Upper lobe of left lung (tissue), 6 donors: ENCODE measurements at regions not wholly inside any gene's neighbourhood (a gene's known extent, or its start where the extent isn't known, plus 50 kb on each side); places are given as distances from the start of the nearest gene placed in this dataset.

ENCODE experiments used
- ATAC-seq, 2 donors: fragments of 200-7000 bp; cut with Tn5 transposase; one replicate each; pipeline ENCODE4 v1.9.1; 2022; ENCODE audit warnings: mild to moderate bottlenecking in 2 of 2, moderate library complexity in 2 of 2; ENCODE audit not compliant: low FRiP score in 2 of 2
- DNase-seq, 2 donors: peaks; one replicate each; pipeline ENCODE4 v3.0.0-alpha.2; 2019 to 2020
- H3K27ac ChIP-seq, 4 donors: fragments of 200-600 bp; sonication (generic); one replicate each; pipeline ENCODE4 v1.5.1; 2016 to 2019
- H3K27me3 ChIP-seq, 4 donors: fragments of 200-600 bp; sonication (generic); one replicate each; pipeline ENCODE4 v1.5.1; 2017 to 2019
- H3K36me3 ChIP-seq, 4 donors: fragments of 200-600 bp; sonication (generic); one replicate each; pipeline ENCODE4 v1.5.1; 2016 to 2019
- H3K4me1 ChIP-seq, 4 donors: fragments of 200-600 bp; sonication (generic); one replicate each; pipeline ENCODE4 v1.5.1; 2018 to 2019
- H3K4me3 ChIP-seq, 4 donors: fragments of 200-600 bp; sonication (generic); one replicate each; pipeline ENCODE4 v1.5.1; 2017 to 2019; ENCODE audit warnings: mild to moderate bottlenecking in 2 of 4, moderate library complexity in 1 of 4
- H3K9me3 ChIP-seq, 4 donors: fragments of 200-600 bp; sonication (generic); one replicate each; pipeline ENCODE4 v1.5.1; 2018 to 2019
- CTCF ChIP-seq, 6 experiments: fragments of 450-650 bp in 4 of 6; fragments of 200-600 bp in 2 of 6; sonication (generic) in 2 of 6; IDR thresholded peaks; one replicate each; pipeline ENCODE4 v1.5.1; 2016 to 2019; ENCODE audit warnings: antibody characterized with exemption in 6 of 6
- EP300 ChIP-seq, 4 donors: sonication (generic); formaldehyde crosslinking; IDR thresholded peaks; one replicate each; pipeline ENCODE4 v1.5.1; 2017; ENCODE audit warnings: antibody characterized with exemption in 4 of 4, control low read depth in 2 of 4
- POLR2A ChIP-seq, 4 donors: fragments of 450-650 bp; IDR thresholded peaks; one replicate each; pipeline ENCODE4 v1.5.1; 2016 to 2017; ENCODE audit warnings: antibody characterized with exemption in 4 of 4, mild to moderate bottlenecking in 2 of 4
- POLR2AphosphoS5 ChIP-seq, 2 donors: sonication (generic); formaldehyde crosslinking; IDR thresholded peaks; one replicate each; pipeline ENCODE4 v1.5.1; 2017; ENCODE audit warnings: antibody characterized with exemption in 2 of 2
- WGBS, 2 donors: methylation state at CpG; one replicate each; pipeline ENCODE4 v1.1.5; 2017 to 2018; 5-methylcytosine and 5-hydroxymethylcytosine counted together
- donor health status: DM: no; HTN: no; CAD: no; lungs with moderate emphysema.
- donor health status: DM: no; HTN: yes; CAD: no; lungs with severe emphysema.

GRCh38 chr4:148923881-148924280 lies 481.7 kb upstream of the NR3C2 start:
- no peaks in the 10 kb centered on the region for H3K4me1 ChIP-seq
- DNase-seq (no peak), ATAC-seq (no peak)
- TF ChIP-seq CTCF (IDR thresholded peaks at IDR 0.05) (no peak), POLR2A (IDR thresholded peaks at IDR 0.05) (no peak), EP300 (IDR thresholded peaks at IDR 0.05) (no peak), POLR2AphosphoS5 (IDR thresholded peaks at IDR 0.05) (no peak)
- no peak overlapping the region for H3K27ac ChIP-seq
- H3K9me3 ChIP-seq, result no peaks in the 10 kb centered on the region
- H3K36me3 ChIP-seq, result no peaks in the 10 kb centered on the region
- no peak overlapping the region for H3K4me3 ChIP-seq
- H3K27me3 ChIP-seq, result no peaks in the 10 kb centered on the region

GRCh38 chr4:148922497-148922896 lies 480.3 kb upstream of the NR3C2 start:
- WGBS, 2 donors, result 89 to 91% methylated on average over 1 of the region's 1 CpG
- no peak overlapping the region for H3K27ac ChIP-seq
- no peaks in the 10 kb centered on the region for H3K4me1 ChIP-seq
- H3K4me3 ChIP-seq, result no peak overlapping the region
- no peaks in the 10 kb centered on the region for H3K36me3 ChIP-seq
- H3K9me3 ChIP-seq, result no peaks in the 10 kb centered on the region
- DNase-seq (no peak), ATAC-seq (no peak)
- no peaks in the 10 kb centered on the region for H3K27me3 ChIP-seq
- TF ChIP-seq POLR2A (IDR thresholded peaks at IDR 0.05), result no peak

- H3K9me3 ChIP-seq, result no peaks in the 10 kb centered on the region
- no peak overlapping the region for H3K4me3 ChIP-seq
- no peaks in the 10 kb centered on the region for H3K27me3 ChIP-seq
- ATAC-seq, result no peak
- WGBS, 2 donors, result 92 to 96% methylated on average over 2 of the region's 2 CpGs
- no peaks in the 10 kb centered on the region for H3K4me1 ChIP-seq
- TF ChIP-seq CTCF (IDR thresholded peaks at IDR 0.05), result no peak
- TF ChIP-seq POLR2A (IDR thresholded peaks at IDR 0.05), result no peak
- TF ChIP-seq EP300 (IDR thresholded peaks at IDR 0.05), result no peak
- no peak for TF ChIP-seq POLR2AphosphoS5 (IDR thresholded peaks at IDR 0.05)
- no peak for DNase-seq
- H3K27ac ChIP-seq, result no peak overlapping the region
- no peaks in the 10 kb centered on the region for H3K36me3 ChIP-seq
Observed at GRCh38 chr4:148914734-148915133, 472.5 kb upstream of the NR3C2 start.

GRCh38 chr4:148914301-148914700 lies 472.1 kb upstream of the NR3C2 start:
- ATAC-seq (peak in 1 of 2 donors; percentile 31), DNase-seq (no peak)
- Histone ChIP-seq H3K27ac (no peak overlapping the region), H3K4me3 (no peak overlapping the region), H3K9me3 (no peaks in the 10 kb centered on the region), H3K4me1 (no peaks in the 10 kb centered on the region), H3K27me3 (no peaks in the 10 kb centered on the region), H3K36me3 (no peaks in the 10 kb centered on the region)
- no peak for TF ChIP-seq POLR2AphosphoS5 (IDR thresholded peaks at IDR 0.05)
- TF ChIP-seq CTCF (IDR thresholded peaks at IDR 0.05), result no peak
- TF ChIP-seq POLR2A (IDR thresholded peaks at IDR 0.05), result no peak
- no peak for TF ChIP-seq EP300 (IDR thresholded peaks at IDR 0.05)
- 79 to 84% methylated on average over 10 of the region's 10 CpGs for WGBS, 2 donors

- TF ChIP-seq POLR2A (IDR thresholded peaks at IDR 0.05) (no peak), POLR2AphosphoS5 (IDR thresholded peaks at IDR 0.05) (no peak), EP300 (IDR thresholded peaks at IDR 0.05) (no peak), CTCF (IDR thresholded peaks at IDR 0.05) (no peak)
- peaks cover 2 to 7% (median 4%) of the 10 kb centered on the region in 4 donors for H3K9me3 ChIP-seq
- ATAC-seq, result no peak
- no peaks in the 10 kb centered on the region for H3K27me3 ChIP-seq
- no peaks in the 10 kb centered on the region for H3K36me3 ChIP-seq
- H3K4me3 ChIP-seq, result no peak overlapping the region
- no peaks in the 10 kb centered on the region for H3K4me1 ChIP-seq
- DNase-seq, result no peak
- no peak overlapping the region for H3K27ac ChIP-seq
Observed at GRCh38 chr4:148903388-148903787, 461.2 kb upstream of the NR3C2 start.
